Stomach (tissue), 8 donors: ENCODE measurements at regions not wholly inside any gene's neighbourhood (a gene's known extent, or its start where the extent isn't known, plus 50 kb on each side); places are given as distances from the start of the nearest gene placed in this dataset.

Experiments
- DNase-seq, 2 donors: peaks; one replicate each; pipeline versions ENCODE4 v3.0.0 to v3.0.0-alpha.2; 2013 to 2019
- H3K27ac ChIP-seq, 5 donors: fragments of 200-600 bp in 4 of 5; sonication (generic) in 4 of 5; one replicate each; pipeline ENCODE4 v1.5.1; 2013 to 2019; ENCODE audit warnings: mild to moderate bottlenecking in 1 of 5, moderate library complexity in 1 of 5
- H3K27me3 ChIP-seq, 3 donors: fragments of 200-600 bp; sonication (generic); one replicate each; pipeline ENCODE4 v1.5.1; 2017 to 2019; ENCODE audit warnings: mixed run types in 1 of 3
- H3K36me3 ChIP-seq, 4 donors: fragments of 200-600 bp; sonication (generic); 1 replicate in 3 of 4; 2 replicates in 1 of 4; pipeline ENCODE4 v1.5.1; 2016 to 2019
- H3K4me1 ChIP-seq, 4 donors: fragments of 200-600 bp; sonication (generic); one replicate each; pipeline ENCODE4 v1.5.1; 2016 to 2019
- H3K4me3 ChIP-seq, 4 donors: fragments of 200-600 bp; sonication (generic) in 3 of 4; one replicate each; pipeline ENCODE4 v1.5.1; 2016 to 2019; ENCODE audit warnings: mild to moderate bottlenecking in 1 of 4
- H3K9me3 ChIP-seq, 4 donors: fragments of 200-600 bp; sonication (generic); one replicate each; pipeline ENCODE4 v1.5.1; 2016 to 2019
- CTCF ChIP-seq, 7 experiments: fragments of 450-650 bp in 4 of 7; fragments of 200-600 bp in 3 of 7; sonication (generic) in 3 of 7; IDR thresholded peaks; one replicate each; pipeline ENCODE4 v1.5.1; 2016 to 2019; ENCODE audit warnings: antibody characterized with exemption in 7 of 7, control low read depth in 2 of 7, mild to moderate bottlenecking in 1 of 7
- EP300 ChIP-seq: sonication (generic); formaldehyde crosslinking; IDR thresholded peaks from one replicate; pipeline ENCODE4 v1.6.1; 2017; ENCODE audit warnings: antibody characterized with exemption
- POLR2A ChIP-seq, 4 donors: fragments of 450-650 bp; IDR thresholded peaks; one replicate each; pipeline ENCODE4 v1.6.1; 2016; ENCODE audit warnings: antibody characterized with exemption in 4 of 4, control low read depth in 2 of 4, mild to moderate bottlenecking in 1 of 4, moderate library complexity in 1 of 4
- POLR2AphosphoS5 ChIP-seq, 3 donors: sonication (generic); formaldehyde crosslinking; IDR thresholded peaks; one replicate each; pipeline ENCODE4 v1.6.1; 2016; ENCODE audit warnings: antibody characterized with exemption in 3 of 3
- WGBS, 5 donors: extraction: QIAGEN DNeasy Blood & Tissue Kit in 3 of 5; methylation state at CpG; one replicate each; pipeline versions ENCODE4 v1.1.5 to v1.1.7; 2013 to 2018; 5-methylcytosine and 5-hydroxymethylcytosine counted together
- intact Hi-C: fragments of 100-400 bp; cut with DNase I; formaldehyde crosslinking; loops from one replicate; pipeline ENCODE4 v1.15.1; 2023; ENCODE audit warnings: low total_unique reads
- donor health status: healthy with polysubstance abuse.
- donor health status: Bipolar disorder and iron deficiency.
- donor health status: healthy.

GRCh38 chr5:88536146-88536545, 267.5 kb upstream of the TMEM161B start:
- no peaks in the 10 kb centered on the region for H3K36me3 ChIP-seq
- DNase-seq: no peak
- no peak overlapping the region for H3K4me3 ChIP-seq
- TF ChIP-seq POLR2AphosphoS5 (IDR thresholded peaks at IDR 0.05): no peak
- no peak for TF ChIP-seq EP300
- no peak for TF ChIP-seq POLR2A (IDR thresholded peaks at IDR 0.05)
- no peak for TF ChIP-seq CTCF (IDR thresholded peaks at IDR 0.05)
- H3K27me3 ChIP-seq: no peaks in the 10 kb centered on the region
- 46 to 58% (median 48%) methylated on average over 3 of the region's 3 CpGs for WGBS, 5 donors
- no peak overlapping the region for H3K27ac ChIP-seq
- no peaks in the 10 kb centered on the region for H3K4me1 ChIP-seq
- intact Hi-C loops: no loop called here
- H3K9me3 ChIP-seq: no peaks in the 10 kb centered on the region

GRCh38 chr5:88524941-88525340, 256.3 kb upstream of the TMEM161B start:
- H3K27me3 ChIP-seq: no peaks in the 10 kb centered on the region
- no peak for DNase-seq
- no peak overlapping the region for H3K4me3 ChIP-seq
- no peak for TF ChIP-seq CTCF (IDR thresholded peaks at IDR 0.05)
- no peak for TF ChIP-seq POLR2AphosphoS5 (IDR thresholded peaks at IDR 0.05)
- TF ChIP-seq EP300: no peak
- TF ChIP-seq POLR2A (IDR thresholded peaks at IDR 0.05): no peak
- 70 to 87% (median 81%) methylated on average over 3 of the region's 3 CpGs for WGBS, 5 donors
- H3K36me3 ChIP-seq: no peaks in the 10 kb centered on the region
- no peaks in the 10 kb centered on the region for H3K4me1 ChIP-seq
- no peaks in the 10 kb centered on the region for H3K9me3 ChIP-seq
- intact Hi-C loops: no loop called here
- H3K27ac ChIP-seq: no peak overlapping the region

- Histone ChIP-seq H3K36me3 (no peaks in the 10 kb centered on the region), H3K27me3 (no peaks in the 10 kb centered on the region), H3K4me1 (no peaks in the 10 kb centered on the region), H3K4me3 (no peak overlapping the region), H3K27ac (no peak overlapping the region), H3K9me3 (no peaks in the 10 kb centered on the region)
- intact Hi-C loops: no loop called here
- no peak for DNase-seq
- TF ChIP-seq POLR2A (IDR thresholded peaks at IDR 0.05) (no peak), POLR2AphosphoS5 (IDR thresholded peaks at IDR 0.05) (no peak)
Measured at GRCh38 chr5:88519066-88519465, 250.4 kb upstream of the TMEM161B start.

- TF ChIP-seq EP300: no peak
- TF ChIP-seq POLR2A (IDR thresholded peaks at IDR 0.05): no peak
- TF ChIP-seq POLR2AphosphoS5 (IDR thresholded peaks at IDR 0.05): no peak
- no peak for TF ChIP-seq CTCF (IDR thresholded peaks at IDR 0.05)
- WGBS, 5 donors: 73 to 80% (median 77%) methylated on average over 4 of the region's 4 CpGs
Measured at GRCh38 chr5:88518131-88519016, 249.7 kb upstream of the TMEM161B start.

More at GRCh38 chr5:88518131-88519016, 249.7 kb upstream of the TMEM161B start:
- no peaks in the 10 kb centered on the region for H3K36me3 ChIP-seq
- H3K27ac ChIP-seq: no peak overlapping the region
- DNase-seq: no peak
- intact Hi-C loops: no loop called here
- no peaks in the 10 kb centered on the region for H3K4me1 ChIP-seq
- H3K9me3 ChIP-seq: no peaks in the 10 kb centered on the region
- H3K4me3 ChIP-seq: no peak overlapping the region
- H3K27me3 ChIP-seq: no peaks in the 10 kb centered on the region
